ENCODE measurements at regions not wholly inside any gene's neighbourhood (a gene's known extent, or its start where the extent isn't known, plus 50 kb on each side); places are given as distances from the start of the nearest gene placed in this dataset.

DNA sequence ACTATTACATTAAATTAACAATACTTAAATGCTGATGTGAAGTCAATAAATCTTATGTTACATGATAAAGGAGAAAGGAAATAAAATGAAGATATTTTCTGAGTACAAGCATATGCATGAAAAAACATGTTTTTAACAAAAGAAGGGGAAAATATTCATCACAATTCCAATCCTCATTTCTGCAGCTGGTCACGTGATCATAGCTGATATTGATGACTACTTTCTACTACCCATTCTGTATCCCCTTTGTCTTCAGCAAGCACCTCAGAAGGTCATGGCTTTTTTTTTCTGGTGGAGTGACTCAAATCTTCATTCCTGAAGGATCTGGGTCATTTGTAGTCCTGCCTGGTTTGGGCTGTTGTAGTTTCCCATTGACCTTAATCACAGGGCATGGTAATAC lies 90.9 kb downstream of the CDO1 start:
- DNase-seq (ENCODE audit: low spot score), result no peak
- H3K27ac ChIP-seq (ENCODE audit: low read depth, low read length, poor library complexity, severe bottlenecking), result no peak overlapping the region
- H3K4me3 ChIP-seq (ENCODE audit: low read depth, low read length, poor library complexity, severe bottlenecking), result no peak overlapping the region
- H3K9me3 ChIP-seq (ENCODE audit: low read depth, low read length, poor library complexity, severe bottlenecking), result no peaks in the 10 kb centered on the region
- no peaks in the 10 kb centered on the region for H3K4me1 ChIP-seq (ENCODE audit: insufficient read depth, low read length, poor library complexity, severe bottlenecking)
- BruUV-seq (replicated peaks), result no TSS peak
- H3K27me3 ChIP-seq (replicated peaks; ENCODE audit: insufficient read depth, low read depth, low read length, poor library complexity), result no peaks in the 10 kb centered on the region
- no peaks in the 10 kb centered on the region for H3K36me3 ChIP-seq (ENCODE audit: insufficient read depth, low read length, poor library complexity, severe bottlenecking)
- ChIA-PET POLR2A (ENCODE audit: low non-redundant PET) (no interaction called here), CTCF (no interaction called here)
- TF ChIP-seq CTCF (conservative IDR thresholded peaks at IDR 0.05; ENCODE audit: low read depth, low read length), result no peak
- no peak for TF ChIP-seq EZH2 (IDR thresholded peaks at IDR 0.05; ENCODE audit: borderline replicate concordance, low read depth, low read length, poor library complexity, severe bottlenecking)
- intact Hi-C loops (cut with micrococcal nuclease; ENCODE audit: unreplicated experiment), result no loop called here

- intact Hi-C loops (cut with micrococcal nuclease; ENCODE audit: unreplicated experiment), result no loop called here
- no TSS peak for BruUV-seq (replicated peaks)
- no peaks in the 10 kb centered on the region for H3K36me3 ChIP-seq (ENCODE audit: insufficient read depth, low read length, poor library complexity, severe bottlenecking)
- ChIA-PET CTCF (no interaction called here), POLR2A (ENCODE audit: low non-redundant PET) (no interaction called here)
- no peak overlapping the region for H3K27ac ChIP-seq (ENCODE audit: low read depth, low read length, poor library complexity, severe bottlenecking)
- no peaks in the 10 kb centered on the region for H3K27me3 ChIP-seq (replicated peaks; ENCODE audit: insufficient read depth, low read depth, low read length, poor library complexity)
- H3K9me3 ChIP-seq (ENCODE audit: low read depth, low read length, poor library complexity, severe bottlenecking), result no peaks in the 10 kb centered on the region
- no peak for DNase-seq (ENCODE audit: low spot score)
- no peak overlapping the region for H3K4me3 ChIP-seq (ENCODE audit: low read depth, low read length, poor library complexity, severe bottlenecking)
- no peaks in the 10 kb centered on the region for H3K4me1 ChIP-seq (ENCODE audit: insufficient read depth, low read length, poor library complexity, severe bottlenecking)
- TF ChIP-seq CTCF (conservative IDR thresholded peaks at IDR 0.05; ENCODE audit: low read depth, low read length) (no peak), EZH2 (IDR thresholded peaks at IDR 0.05; ENCODE audit: borderline replicate concordance, low read depth, low read length, poor library complexity, severe bottlenecking) (no peak)
These were observed 93.2 kb downstream of the CDO1 start for GRCh38 chr5:115723220-115723619.

GRCh38 chr5:115720888-115721287 lies 95.1 kb upstream of the TMED7 start:
- Histone ChIP-seq H3K27me3 (replicated peaks; ENCODE audit: insufficient read depth, low read depth, low read length, poor library complexity) (no peaks in the 10 kb centered on the region), H3K27ac (ENCODE audit: low read depth, low read length, poor library complexity, severe bottlenecking) (no peak overlapping the region), H3K4me1 (ENCODE audit: insufficient read depth, low read length, poor library complexity, severe bottlenecking) (no peaks in the 10 kb centered on the region), H3K9me3 (ENCODE audit: low read depth, low read length, poor library complexity, severe bottlenecking) (no peaks in the 10 kb centered on the region), H3K36me3 (ENCODE audit: insufficient read depth, low read length, poor library complexity, severe bottlenecking) (no peaks in the 10 kb centered on the region), H3K4me3 (ENCODE audit: low read depth, low read length, poor library complexity, severe bottlenecking) (no peak overlapping the region)
- CTCF ChIA-PET, result no interaction called here
- TF ChIP-seq CTCF (conservative IDR thresholded peaks at IDR 0.05; ENCODE audit: low read depth, low read length) (no peak), EZH2 (IDR thresholded peaks at IDR 0.05; ENCODE audit: borderline replicate concordance, low read depth, low read length, poor library complexity, severe bottlenecking) (no peak)
- POLR2A ChIA-PET (ENCODE audit: low non-redundant PET), result no interaction called here
- no TSS peak for BruUV-seq (replicated peaks)
- intact Hi-C loops (cut with micrococcal nuclease; ENCODE audit: unreplicated experiment), result no loop called here
- DNase-seq (ENCODE audit: low spot score), result no peak

All from A673 (cell line).